WTC11 (cell line): ENCODE measurements at regions not wholly inside any gene's neighbourhood (a gene's known extent, or its start where the extent isn't known, plus 50 kb on each side); places are given as distances from the start of the nearest gene placed in this dataset.

Experiments
- CBFB ChIP-seq: sonication (generic); formaldehyde crosslinking; IDR thresholded peaks from 2 replicates; pipeline ENCODE4 v1.8.1; 2022; ENCODE audit warnings: mild to moderate bottlenecking, low read depth, missing genetic modification reagents
- ESRRA ChIP-seq: sonication (generic); formaldehyde crosslinking; IDR thresholded peaks from 2 replicates; pipeline ENCODE4 v1.8.1; 2022; ENCODE audit warnings: mild to moderate bottlenecking, missing genetic modification reagents, borderline replicate concordance
- FOXJ3 ChIP-seq: sonication (generic); formaldehyde crosslinking; IDR thresholded peaks from 2 replicates; pipeline ENCODE4 v1.9.0; 2021; ENCODE audit warnings: missing genetic modification reagents, mild to moderate bottlenecking, borderline replicate concordance
- GABPB1 ChIP-seq: sonication (generic); formaldehyde crosslinking; IDR thresholded peaks from 2 replicates; pipeline ENCODE4 v1.8.1; 2023; ENCODE audit warnings: mild to moderate bottlenecking, missing genetic modification reagents
- JUN ChIP-seq: sonication (generic); formaldehyde crosslinking; IDR thresholded peaks from 2 replicates; pipeline ENCODE4 v1.8.0; 2023; ENCODE audit warnings: mild to moderate bottlenecking, missing genetic modification reagents
- MXD4 ChIP-seq: fragments of 250-450 bp; sonication (Bioruptor Pico); IDR thresholded peaks from 2 replicates; pipeline ENCODE4 v1.8.0; 2021; ENCODE audit warnings: mild to moderate bottlenecking, moderate library complexity, borderline replicate concordance
- MYBL2 ChIP-seq: sonication (generic); formaldehyde crosslinking; IDR thresholded peaks from 2 replicates; pipeline ENCODE4 v1.8.1; 2023; ENCODE audit warnings: mild to moderate bottlenecking, moderate library complexity, missing genetic modification reagents
- NFATC4 ChIP-seq: fragments of 250-450 bp; sonication (Bioruptor Pico); IDR thresholded peaks from 2 replicates; pipeline ENCODE4 v1.9.0; 2021; ENCODE audit warnings: mild to moderate bottlenecking
- NFE2L1 ChIP-seq: sonication (generic); formaldehyde crosslinking; IDR thresholded peaks from 2 replicates; pipeline ENCODE4 v1.8.1; 2023; ENCODE audit warnings: missing genetic modification reagents
- NFYB ChIP-seq: sonication (generic); formaldehyde crosslinking; conservative IDR thresholded peaks from 2 replicates; pipeline ENCODE4 v1.8.0; 2022; ENCODE audit warnings: low read depth, missing genetic modification reagents
- NR1H2 ChIP-seq: sonication (generic); formaldehyde crosslinking; IDR thresholded peaks from 2 replicates; pipeline ENCODE4 v1.9.0; 2021; ENCODE audit warnings: mild to moderate bottlenecking, moderate library complexity, missing genetic modification reagents
- RORB ChIP-seq: fragments of 250-450 bp; sonication (Bioruptor Pico); IDR thresholded peaks from 2 replicates; pipeline ENCODE4 v1.9.0; 2021; ENCODE audit warnings: mild to moderate bottlenecking
- SOX15 ChIP-seq: fragments of 250-450 bp; sonication (Bioruptor Pico); IDR thresholded peaks from 2 replicates; pipeline ENCODE4 v1.9.0; 2021; ENCODE audit warnings: mild to moderate bottlenecking
- TEAD1 ChIP-seq: sonication (generic); formaldehyde crosslinking; IDR thresholded peaks from 2 replicates; pipeline ENCODE4 v1.8.0; 2022; ENCODE audit warnings: mild to moderate bottlenecking, missing genetic modification reagents
- TEAD4 ChIP-seq: sonication (generic); formaldehyde crosslinking; IDR thresholded peaks from 2 replicates; pipeline ENCODE4 v1.8.0; 2022; ENCODE audit warnings: mild to moderate bottlenecking, missing genetic modification reagents
- ZBTB21 ChIP-seq: sonication (generic); formaldehyde crosslinking; IDR thresholded peaks from 2 replicates; pipeline ENCODE4 v1.8.1; 2023; ENCODE audit warnings: mild to moderate bottlenecking, missing genetic modification reagents, borderline replicate concordance
- ZNF121 ChIP-seq: sonication (generic); formaldehyde crosslinking; IDR thresholded peaks from 2 replicates; pipeline ENCODE4 v1.8.0; 2023; ENCODE audit warnings: missing genetic modification reagents
- ZNF219 ChIP-seq: sonication (generic); formaldehyde crosslinking; IDR thresholded peaks from 2 replicates; pipeline ENCODE4 v1.8.0; 2023; ENCODE audit warnings: missing genetic modification reagents, mild to moderate bottlenecking, borderline replicate concordance
- ZNF396 ChIP-seq: fragments of 250-450 bp; sonication (Bioruptor Pico); IDR thresholded peaks from 2 replicates; pipeline ENCODE4 v1.8.0; 2021; ENCODE audit warnings: mild to moderate bottlenecking, moderate library complexity, borderline replicate concordance
- TF ChIP-seq, protein P1 (sequence below): fragments of 250-450 bp; sonication (Bioruptor Pico); IDR thresholded peaks from 2 replicates; pipeline ENCODE4 v1.9.0; 2021; ENCODE audit warnings: mild to moderate bottlenecking
- TF ChIP-seq, protein P2 (sequence below): sonication (generic); formaldehyde crosslinking; IDR thresholded peaks from 2 replicates; pipeline ENCODE4 v1.8.1; 2022; ENCODE audit warnings: mild to moderate bottlenecking, moderate library complexity, missing genetic modification reagents
- TF ChIP-seq, protein P3 (sequence below): sonication (generic); formaldehyde crosslinking; IDR thresholded peaks from 2 replicates; pipeline ENCODE4 v1.8.1; 2022; ENCODE audit warnings: mild to moderate bottlenecking, missing genetic modification reagents, moderate library complexity, borderline replicate concordance
- TF ChIP-seq, protein P4 (sequence below): sonication (generic); formaldehyde crosslinking; IDR thresholded peaks from 2 replicates; pipeline ENCODE4 v1.8.0; 2023; ENCODE audit warnings: mild to moderate bottlenecking, missing genetic modification reagents
- TF ChIP-seq, protein P5 (sequence below): sonication (generic); formaldehyde crosslinking; IDR thresholded peaks from 2 replicates; pipeline ENCODE4 v1.8.0; 2022; ENCODE audit warnings: mild to moderate bottlenecking, missing genetic modification reagents
- TF ChIP-seq, protein P6 (sequence below): sonication (generic); formaldehyde crosslinking; IDR thresholded peaks from 2 replicates; pipeline ENCODE4 v1.8.1; 2023; ENCODE audit warnings: mild to moderate bottlenecking, missing genetic modification reagents
- TF ChIP-seq, protein P7 (sequence below): sonication (generic); formaldehyde crosslinking; IDR thresholded peaks from 2 replicates; pipeline ENCODE4 v1.8.0; 2022; ENCODE audit warnings: mild to moderate bottlenecking, missing genetic modification reagents

DNA sequence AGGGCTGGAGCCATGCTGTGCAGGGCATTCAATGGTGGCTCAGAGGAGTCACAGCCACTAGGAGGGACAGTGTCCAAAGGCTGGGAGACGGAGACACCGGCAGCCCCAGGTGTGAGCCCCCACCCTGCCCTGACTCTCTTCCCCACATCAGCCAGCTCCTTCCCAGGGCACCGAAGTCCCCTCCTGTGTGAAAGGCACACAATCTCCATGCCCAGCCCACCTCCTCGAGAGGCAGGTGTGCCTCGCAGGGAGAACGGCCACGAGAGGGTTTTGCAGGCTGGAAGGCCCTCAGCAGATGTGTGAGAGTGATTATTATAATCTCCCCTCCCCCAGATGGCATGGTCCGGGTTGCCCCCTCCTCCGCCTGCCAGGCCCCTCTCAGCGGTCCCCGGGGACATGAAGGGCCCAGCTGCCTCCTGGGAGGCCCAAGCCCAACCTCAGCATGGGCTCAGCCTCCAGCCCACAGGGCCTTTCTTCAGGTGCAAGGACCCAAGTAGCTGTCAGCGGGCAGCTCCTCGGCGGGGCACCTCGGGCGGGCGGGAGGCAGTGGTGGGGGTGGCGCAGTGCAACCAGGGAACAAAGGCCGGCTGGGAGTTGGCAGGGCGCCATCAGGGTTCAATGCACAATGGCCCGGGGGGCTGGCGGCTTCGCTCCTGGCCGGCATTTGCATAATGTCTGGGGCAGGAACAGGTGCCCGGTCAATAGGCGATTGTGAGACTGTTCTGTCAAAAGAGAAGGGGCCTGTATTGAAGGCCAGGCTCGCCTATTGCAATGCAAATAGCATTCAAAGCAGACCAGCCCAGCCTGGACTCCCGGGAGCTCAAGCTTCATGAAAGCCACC, 155.3 kb upstream of the ZMIZ1 start (continued):
- TF ChIP-seq GABPB1 (CRISPR knock-in tag), result no peak
- no peak for TF ChIP-seq JUN (CRISPR knock-in tag)
- TF ChIP-seq FOXJ3 (CRISPR knock-in tag), result no peak
- TF ChIP-seq, protein P1, sequence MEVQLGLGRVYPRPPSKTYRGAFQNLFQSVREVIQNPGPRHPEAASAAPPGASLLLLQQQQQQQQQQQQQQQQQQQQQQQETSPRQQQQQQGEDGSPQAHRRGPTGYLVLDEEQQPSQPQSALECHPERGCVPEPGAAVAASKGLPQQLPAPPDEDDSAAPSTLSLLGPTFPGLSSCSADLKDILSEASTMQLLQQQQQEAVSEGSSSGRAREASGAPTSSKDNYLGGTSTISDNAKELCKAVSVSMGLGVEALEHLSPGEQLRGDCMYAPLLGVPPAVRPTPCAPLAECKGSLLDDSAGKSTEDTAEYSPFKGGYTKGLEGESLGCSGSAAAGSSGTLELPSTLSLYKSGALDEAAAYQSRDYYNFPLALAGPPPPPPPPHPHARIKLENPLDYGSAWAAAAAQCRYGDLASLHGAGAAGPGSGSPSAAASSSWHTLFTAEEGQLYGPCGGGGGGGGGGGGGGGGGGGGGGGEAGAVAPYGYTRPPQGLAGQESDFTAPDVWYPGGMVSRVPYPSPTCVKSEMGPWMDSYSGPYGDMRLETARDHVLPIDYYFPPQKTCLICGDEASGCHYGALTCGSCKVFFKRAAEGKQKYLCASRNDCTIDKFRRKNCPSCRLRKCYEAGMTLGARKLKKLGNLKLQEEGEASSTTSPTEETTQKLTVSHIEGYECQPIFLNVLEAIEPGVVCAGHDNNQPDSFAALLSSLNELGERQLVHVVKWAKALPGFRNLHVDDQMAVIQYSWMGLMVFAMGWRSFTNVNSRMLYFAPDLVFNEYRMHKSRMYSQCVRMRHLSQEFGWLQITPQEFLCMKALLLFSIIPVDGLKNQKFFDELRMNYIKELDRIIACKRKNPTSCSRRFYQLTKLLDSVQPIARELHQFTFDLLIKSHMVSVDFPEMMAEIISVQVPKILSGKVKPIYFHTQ (CRISPR knock-in tag), result no peak
- TF ChIP-seq ESRRA (CRISPR knock-in tag), result 0 out of 2 replicates have a peak, but pooled peaks have one; percentile 29
- TF ChIP-seq, protein P2, sequence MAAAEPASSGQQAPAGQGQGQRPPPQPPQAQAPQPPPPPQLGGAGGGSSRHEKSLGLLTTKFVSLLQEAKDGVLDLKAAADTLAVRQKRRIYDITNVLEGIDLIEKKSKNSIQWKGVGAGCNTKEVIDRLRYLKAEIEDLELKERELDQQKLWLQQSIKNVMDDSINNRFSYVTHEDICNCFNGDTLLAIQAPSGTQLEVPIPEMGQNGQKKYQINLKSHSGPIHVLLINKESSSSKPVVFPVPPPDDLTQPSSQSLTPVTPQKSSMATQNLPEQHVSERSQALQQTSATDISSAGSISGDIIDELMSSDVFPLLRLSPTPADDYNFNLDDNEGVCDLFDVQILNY, result no peak
- no peak for TF ChIP-seq ZNF121 (CRISPR knock-in tag)
- TF ChIP-seq, protein P3, sequence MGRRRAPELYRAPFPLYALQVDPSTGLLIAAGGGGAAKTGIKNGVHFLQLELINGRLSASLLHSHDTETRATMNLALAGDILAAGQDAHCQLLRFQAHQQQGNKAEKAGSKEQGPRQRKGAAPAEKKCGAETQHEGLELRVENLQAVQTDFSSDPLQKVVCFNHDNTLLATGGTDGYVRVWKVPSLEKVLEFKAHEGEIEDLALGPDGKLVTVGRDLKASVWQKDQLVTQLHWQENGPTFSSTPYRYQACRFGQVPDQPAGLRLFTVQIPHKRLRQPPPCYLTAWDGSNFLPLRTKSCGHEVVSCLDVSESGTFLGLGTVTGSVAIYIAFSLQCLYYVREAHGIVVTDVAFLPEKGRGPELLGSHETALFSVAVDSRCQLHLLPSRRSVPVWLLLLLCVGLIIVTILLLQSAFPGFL, result no peak
- no peak for TF ChIP-seq NFE2L1
- TF ChIP-seq ZNF396 (CRISPR knock-in tag), result no peak
- no peak for TF ChIP-seq SOX15 (CRISPR knock-in tag)
- TF ChIP-seq, protein P4, sequence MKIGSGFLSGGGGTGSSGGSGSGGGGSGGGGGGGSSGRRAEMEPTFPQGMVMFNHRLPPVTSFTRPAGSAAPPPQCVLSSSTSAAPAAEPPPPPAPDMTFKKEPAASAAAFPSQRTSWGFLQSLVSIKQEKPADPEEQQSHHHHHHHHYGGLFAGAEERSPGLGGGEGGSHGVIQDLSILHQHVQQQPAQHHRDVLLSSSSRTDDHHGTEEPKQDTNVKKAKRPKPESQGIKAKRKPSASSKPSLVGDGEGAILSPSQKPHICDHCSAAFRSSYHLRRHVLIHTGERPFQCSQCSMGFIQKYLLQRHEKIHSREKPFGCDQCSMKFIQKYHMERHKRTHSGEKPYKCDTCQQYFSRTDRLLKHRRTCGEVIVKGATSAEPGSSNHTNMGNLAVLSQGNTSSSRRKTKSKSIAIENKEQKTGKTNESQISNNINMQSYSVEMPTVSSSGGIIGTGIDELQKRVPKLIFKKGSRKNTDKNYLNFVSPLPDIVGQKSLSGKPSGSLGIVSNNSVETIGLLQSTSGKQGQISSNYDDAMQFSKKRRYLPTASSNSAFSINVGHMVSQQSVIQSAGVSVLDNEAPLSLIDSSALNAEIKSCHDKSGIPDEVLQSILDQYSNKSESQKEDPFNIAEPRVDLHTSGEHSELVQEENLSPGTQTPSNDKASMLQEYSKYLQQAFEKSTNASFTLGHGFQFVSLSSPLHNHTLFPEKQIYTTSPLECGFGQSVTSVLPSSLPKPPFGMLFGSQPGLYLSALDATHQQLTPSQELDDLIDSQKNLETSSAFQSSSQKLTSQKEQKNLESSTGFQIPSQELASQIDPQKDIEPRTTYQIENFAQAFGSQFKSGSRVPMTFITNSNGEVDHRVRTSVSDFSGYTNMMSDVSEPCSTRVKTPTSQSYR (CRISPR knock-in tag), result 0 out of 2 replicates have a peak, but pooled peaks have one; percentile 29
- no peak for TF ChIP-seq ZNF219 (CRISPR knock-in tag)
- TF ChIP-seq ZBTB21 (CRISPR knock-in tag), result 0 out of 2 replicates have a peak, but pooled peaks have one; percentile 14
- TF ChIP-seq NFATC4, result no peak
- TF ChIP-seq TEAD1, result peak; percentile 83; the same call in 1 of the 2 replicates
- TF ChIP-seq, protein P5, sequence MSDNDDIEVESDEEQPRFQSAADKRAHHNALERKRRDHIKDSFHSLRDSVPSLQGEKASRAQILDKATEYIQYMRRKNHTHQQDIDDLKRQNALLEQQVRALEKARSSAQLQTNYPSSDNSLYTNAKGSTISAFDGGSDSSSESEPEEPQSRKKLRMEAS (CRISPR knock-in tag), result 0 out of 2 replicates have a peak, but pooled peaks have one; percentile 36
- no peak for TF ChIP-seq CBFB (CRISPR knock-in tag)
- TF ChIP-seq RORB (CRISPR knock-in tag), result no peak
- TF ChIP-seq NFYB (CRISPR knock-in tag), result no peak
- TF ChIP-seq, protein P6, sequence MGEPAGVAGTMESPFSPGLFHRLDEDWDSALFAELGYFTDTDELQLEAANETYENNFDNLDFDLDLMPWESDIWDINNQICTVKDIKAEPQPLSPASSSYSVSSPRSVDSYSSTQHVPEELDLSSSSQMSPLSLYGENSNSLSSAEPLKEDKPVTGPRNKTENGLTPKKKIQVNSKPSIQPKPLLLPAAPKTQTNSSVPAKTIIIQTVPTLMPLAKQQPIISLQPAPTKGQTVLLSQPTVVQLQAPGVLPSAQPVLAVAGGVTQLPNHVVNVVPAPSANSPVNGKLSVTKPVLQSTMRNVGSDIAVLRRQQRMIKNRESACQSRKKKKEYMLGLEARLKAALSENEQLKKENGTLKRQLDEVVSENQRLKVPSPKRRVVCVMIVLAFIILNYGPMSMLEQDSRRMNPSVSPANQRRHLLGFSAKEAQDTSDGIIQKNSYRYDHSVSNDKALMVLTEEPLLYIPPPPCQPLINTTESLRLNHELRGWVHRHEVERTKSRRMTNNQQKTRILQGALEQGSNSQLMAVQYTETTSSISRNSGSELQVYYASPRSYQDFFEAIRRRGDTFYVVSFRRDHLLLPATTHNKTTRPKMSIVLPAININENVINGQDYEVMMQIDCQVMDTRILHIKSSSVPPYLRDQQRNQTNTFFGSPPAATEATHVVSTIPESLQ (CRISPR knock-in tag), result no peak
- TF ChIP-seq MXD4 (CRISPR knock-in tag), result no peak
- no peak; the same call in 1 of the 2 replicates for TF ChIP-seq MYBL2 (CRISPR knock-in tag)
- no peak for TF ChIP-seq NR1H2 (CRISPR knock-in tag)
- no peak for TF ChIP-seq TEAD4
- TF ChIP-seq, protein P7, sequence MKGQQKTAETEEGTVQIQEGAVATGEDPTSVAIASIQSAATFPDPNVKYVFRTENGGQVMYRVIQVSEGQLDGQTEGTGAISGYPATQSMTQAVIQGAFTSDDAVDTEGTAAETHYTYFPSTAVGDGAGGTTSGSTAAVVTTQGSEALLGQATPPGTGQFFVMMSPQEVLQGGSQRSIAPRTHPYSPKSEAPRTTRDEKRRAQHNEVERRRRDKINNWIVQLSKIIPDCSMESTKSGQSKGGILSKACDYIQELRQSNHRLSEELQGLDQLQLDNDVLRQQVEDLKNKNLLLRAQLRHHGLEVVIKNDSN, result no peak
